Suprapubic skin (tissue), 3 donors: ENCODE measurements at regions not wholly inside any gene's neighbourhood (a gene's known extent, or its start where the extent isn't known, plus 50 kb on each side); places are given as distances from the start of the nearest gene placed in this dataset.
"Not testable (repeated sequence)": the region's sequence is repeated elsewhere in the genome, so short reads cannot be mapped to it uniquely, and the experiment has no call there.

Experiments
- EP300 ChIP-seq: sonication (generic); formaldehyde crosslinking; IDR thresholded peaks from one replicate; pipeline ENCODE4 v1.6.1; 2017; ENCODE audit warnings: antibody characterized with exemption
- POLR2A ChIP-seq, 2 donors: fragments of 450-650 bp; IDR thresholded peaks; one replicate each; pipeline ENCODE4 v1.6.1; 2017; ENCODE audit warnings: antibody characterized with exemption in 2 of 2, mild to moderate bottlenecking in 2 of 2, moderate library complexity in 2 of 2
- TF ChIP-seq, protein P1 (sequence below), 2 donors: fragments of 200-600 bp in 1 of 2; fragments of 450-650 bp in 1 of 2; sonication (generic) in 1 of 2; IDR thresholded peaks; one replicate each; pipeline ENCODE4 v1.5.1; 2016 to 2019; ENCODE audit warnings: antibody characterized with exemption in 2 of 2, mild to moderate bottlenecking in 1 of 2, moderate library complexity in 1 of 2

DNA sequence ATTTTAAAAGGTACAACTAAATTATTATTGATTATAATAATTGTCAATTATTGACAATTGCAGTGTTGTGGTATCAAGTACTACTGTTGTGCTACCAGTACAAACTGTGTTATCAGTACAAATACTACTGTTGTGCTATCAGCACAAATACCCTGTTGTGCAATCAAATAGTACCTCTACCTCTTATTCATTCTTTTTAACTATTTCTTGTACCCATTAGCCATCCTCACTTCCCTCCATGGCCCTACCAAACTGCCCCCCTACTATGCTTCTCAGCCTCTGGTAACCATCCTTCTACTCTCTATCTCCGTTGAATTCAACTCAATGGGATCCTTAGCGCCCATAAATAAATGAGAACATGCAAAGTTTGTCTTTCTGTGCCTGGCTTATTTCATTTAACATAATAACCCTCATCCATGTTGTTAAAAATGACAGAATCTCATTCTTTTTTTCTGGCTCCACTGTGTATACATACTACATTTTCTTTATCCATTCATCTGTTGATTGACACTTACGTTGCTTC is 160.1 kb upstream of the TPTE start:
- TF ChIP-seq POLR2A (IDR thresholded peaks at IDR 0.05); EP300: not testable (repeated sequence)
- TF ChIP-seq, protein P1, sequence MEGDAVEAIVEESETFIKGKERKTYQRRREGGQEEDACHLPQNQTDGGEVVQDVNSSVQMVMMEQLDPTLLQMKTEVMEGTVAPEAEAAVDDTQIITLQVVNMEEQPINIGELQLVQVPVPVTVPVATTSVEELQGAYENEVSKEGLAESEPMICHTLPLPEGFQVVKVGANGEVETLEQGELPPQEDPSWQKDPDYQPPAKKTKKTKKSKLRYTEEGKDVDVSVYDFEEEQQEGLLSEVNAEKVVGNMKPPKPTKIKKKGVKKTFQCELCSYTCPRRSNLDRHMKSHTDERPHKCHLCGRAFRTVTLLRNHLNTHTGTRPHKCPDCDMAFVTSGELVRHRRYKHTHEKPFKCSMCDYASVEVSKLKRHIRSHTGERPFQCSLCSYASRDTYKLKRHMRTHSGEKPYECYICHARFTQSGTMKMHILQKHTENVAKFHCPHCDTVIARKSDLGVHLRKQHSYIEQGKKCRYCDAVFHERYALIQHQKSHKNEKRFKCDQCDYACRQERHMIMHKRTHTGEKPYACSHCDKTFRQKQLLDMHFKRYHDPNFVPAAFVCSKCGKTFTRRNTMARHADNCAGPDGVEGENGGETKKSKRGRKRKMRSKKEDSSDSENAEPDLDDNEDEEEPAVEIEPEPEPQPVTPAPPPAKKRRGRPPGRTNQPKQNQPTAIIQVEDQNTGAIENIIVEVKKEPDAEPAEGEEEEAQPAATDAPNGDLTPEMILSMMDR (IDR thresholded peaks at IDR 0.05): not testable (repeated sequence)
